SK-N-SH (cell line): ENCODE measurements at regions not wholly inside any gene's neighbourhood (a gene's known extent, or its start where the extent isn't known, plus 50 kb on each side); places are given as distances from the start of the nearest gene placed in this dataset.

Experiments used
- CTCF ChIA-PET: fragments of 300-600, 350-600 bp; formaldehyde crosslinking; extraction: SDS; loops from one replicate; lab custom pipeline; 2021; lab: Yijun Ruan, JAX
- POLR2A ChIA-PET: fragments of 350-600 bp; sonication (Branson Sonifier 250); formaldehyde crosslinking; extraction: SDS; loops from one replicate; lab custom pipeline; 2020; ENCODE audit warnings: antibody characterized with exemption, inconsistent platforms; lab: Yijun Ruan, JAX
- DNase-seq: peaks from one replicate; pipeline ENCODE4 v3.0.0; 2012
- H2AFZ ChIP-seq: fragments of 200-600 bp; sonication (generic); 2 replicates; pipeline ENCODE4 v1.8.1; 2016; ENCODE audit warnings: antibody characterized with exemption, mild to moderate bottlenecking, low read depth
- H3F3A ChIP-seq: fragments of 200-600 bp; sonication (generic); replicated peaks from 2 replicates; pipeline ENCODE3; 2016; ENCODE audit warnings: antibody characterized with exemption, mild to moderate bottlenecking; ENCODE audit not compliant: insufficient read depth
- H3K27ac ChIP-seq, 2 experiments: fragments of 200-500 bp in 1 of 2; fragments of 200-600 bp in 1 of 2; sonication (Bioruptor generic) in 1 of 2; sonication (generic), shearing (Covaris generic) in 1 of 2; 2 replicates each; pipeline versions ENCODE4 v1.5.1 to v1.6.1; 2014 to 2016; ENCODE audit warnings: low read depth in 2 of 2, inconsistent platforms in 1 of 2, low read length in 1 of 2, mild to moderate bottlenecking in 1 of 2, mixed read lengths in 1 of 2
- H3K27me3 ChIP-seq: fragments of 200-600 bp; sonication (generic), shearing (Covaris generic); 2 replicates; pipeline ENCODE4 v1.6.1; 2016; ENCODE audit warnings: mixed run types; ENCODE audit not compliant: insufficient read depth
- H3K36me3 ChIP-seq, 2 experiments: fragments of 200-500 bp in 1 of 2; fragments of 200-600 bp in 1 of 2; sonication (Bioruptor generic) in 1 of 2; sonication (generic) in 1 of 2; replicated peaks in 1 of 2; 2 replicates each; pipeline versions ENCODE3 to v1.5.1; 2014 to 2016; ENCODE audit warnings: low read length in 1 of 2, mild to moderate bottlenecking in 1 of 2; ENCODE audit not compliant: insufficient read depth in 2 of 2, control insufficient read depth in 1 of 2
- H3K4me1 ChIP-seq, 2 experiments: fragments of 200-500 bp in 1 of 2; fragments of 200-600 bp in 1 of 2; sonication (Bioruptor generic) in 1 of 2; sonication (generic), shearing (Covaris generic) in 1 of 2; 2 replicates each; pipeline versions ENCODE4 v1.5.1 to v1.6.1; 2014 to 2016; ENCODE audit warnings: low read depth in 1 of 2, low read length in 1 of 2, mixed run types in 1 of 2; ENCODE audit not compliant: insufficient read depth in 2 of 2, control insufficient read depth in 1 of 2
- H3K4me2 ChIP-seq: fragments of 200-600 bp; sonication (generic), shearing (Covaris generic); 2 replicates; pipeline ENCODE4 v1.6.1; 2017; ENCODE audit warnings: mixed run types
- H3K4me3 ChIP-seq, 2 experiments: fragments of 200-500 bp in 1 of 2; fragments of 200-600 bp in 1 of 2; sonication (Bioruptor generic) in 1 of 2; sonication (generic), shearing (Covaris generic) in 1 of 2; 2 replicates each; pipeline versions ENCODE4 v1.5.1 to v1.8.1; 2014 to 2016; ENCODE audit warnings: low read depth in 2 of 2, inconsistent platforms in 1 of 2, low read length in 1 of 2, mild to moderate bottlenecking in 1 of 2, mixed read lengths in 1 of 2, moderate library complexity in 1 of 2
- H3K79me2 ChIP-seq: fragments of 200-600 bp; sonication (generic); 2 replicates; pipeline ENCODE4 v1.8.1; 2017; ENCODE audit warnings: mild to moderate bottlenecking; ENCODE audit not compliant: insufficient read depth
- H3K9ac ChIP-seq: fragments of 200-600 bp; sonication (generic); 2 replicates; pipeline ENCODE4 v1.6.1; 2017; ENCODE audit warnings: mixed run types
- H3K9me2 ChIP-seq: fragments of 200-600 bp; sonication (generic); 2 replicates; pipeline ENCODE4 v1.6.1; 2017; ENCODE audit warnings: mixed run types
- H3K9me3 ChIP-seq: fragments of 200-600 bp; sonication (generic); 2 replicates; pipeline ENCODE4 v1.6.1; 2017; ENCODE audit warnings: mixed run types, mild to moderate bottlenecking, moderate library complexity
- H4K20me1 ChIP-seq: fragments of 200-600 bp; sonication (generic); 2 replicates; pipeline ENCODE4 v1.6.1; 2017; ENCODE audit warnings: mild to moderate bottlenecking, mixed run types; ENCODE audit not compliant: insufficient read depth
- FOSL2 ChIP-seq: IDR thresholded peaks from 2 replicates; pipeline ENCODE4 v1.4.0; 2012; ENCODE audit warnings: low read depth, mild to moderate bottlenecking, moderate library complexity, borderline replicate concordance
- FOXM1 ChIP-seq: IDR thresholded peaks from 2 replicates; pipeline ENCODE4 v1.4.0; 2012; ENCODE audit warnings: low read depth, mild to moderate bottlenecking
- MXI1 ChIP-seq: IDR thresholded peaks from 2 replicates; pipeline ENCODE4 v1.6.1; 2012; ENCODE audit warnings: mild to moderate bottlenecking, low read depth, low read length, improper control_type of control experiment
- NFIC ChIP-seq: IDR thresholded peaks from 2 replicates; pipeline ENCODE4 v1.4.0; 2012; ENCODE audit warnings: borderline replicate concordance
- NRF1 ChIP-seq: IDR thresholded peaks from 2 replicates; pipeline ENCODE4 v1.6.1; 2012; ENCODE audit warnings: low read depth, mild to moderate bottlenecking, low read length
- RCOR1 ChIP-seq: fragments of 150-350 bp; IDR thresholded peaks from 2 replicates; pipeline ENCODE4 v1.6.1; 2017; ENCODE audit warnings: antibody characterized with exemption, low read length
- RXRA ChIP-seq: IDR thresholded peaks from 2 replicates; pipeline ENCODE4 v1.4.0; 2012; ENCODE audit warnings: low read depth, mild to moderate bottlenecking, borderline replicate concordance
- SIN3A ChIP-seq: IDR thresholded peaks from 2 replicates; pipeline ENCODE4 v1.6.1; 2012; ENCODE audit warnings: low read depth, mild to moderate bottlenecking, low read length, moderate library complexity, borderline replicate concordance
- SMC3 ChIP-seq: IDR thresholded peaks from 2 replicates; pipeline ENCODE4 v1.6.1; 2012; ENCODE audit warnings: low read depth, low read length, improper control_type of control experiment
- TEAD4 ChIP-seq: IDR thresholded peaks from 2 replicates; pipeline ENCODE4 v1.4.0; 2012; ENCODE audit warnings: mild to moderate bottlenecking, borderline replicate concordance; ENCODE audit not compliant: insufficient read depth
- YY1 ChIP-seq: IDR thresholded peaks from 2 replicates; pipeline ENCODE4 v1.4.0; 2012; ENCODE audit warnings: low read depth, mild to moderate bottlenecking
- WGBS: methylation state at CpG from one replicate; pipeline ENCODE4 v1.1.6; 2017; ENCODE audit warnings: low lambda C conversion rate; 5-methylcytosine and 5-hydroxymethylcytosine counted together
- TF ChIP-seq, protein P1 (sequence below): IDR thresholded peaks from 2 replicates; pipeline ENCODE4 v1.4.0; 2012; ENCODE audit warnings: low read depth, borderline replicate concordance
- TF ChIP-seq, protein P2 (sequence below): IDR thresholded peaks from 2 replicates; pipeline ENCODE4 v1.6.1; 2012; ENCODE audit warnings: mild to moderate bottlenecking, low read depth, low read length, moderate library complexity
- TF ChIP-seq, protein P3 (sequence below): IDR thresholded peaks from 2 replicates; pipeline ENCODE4 v1.4.0; 2012; ENCODE audit warnings: low read depth
- TF ChIP-seq, protein P4 (sequence below): fragments of 150-350 bp; IDR thresholded peaks from 2 replicates; pipeline ENCODE4 v1.6.1; 2016; ENCODE audit warnings: mild to moderate bottlenecking, low read depth, low read length
- TF ChIP-seq, protein P5 (sequence below): fragments of 150-350 bp; IDR thresholded peaks from 2 replicates; pipeline ENCODE4 v1.6.1; 2017; ENCODE audit warnings: antibody characterized with exemption, low read length, low read depth, borderline replicate concordance

DNA sequence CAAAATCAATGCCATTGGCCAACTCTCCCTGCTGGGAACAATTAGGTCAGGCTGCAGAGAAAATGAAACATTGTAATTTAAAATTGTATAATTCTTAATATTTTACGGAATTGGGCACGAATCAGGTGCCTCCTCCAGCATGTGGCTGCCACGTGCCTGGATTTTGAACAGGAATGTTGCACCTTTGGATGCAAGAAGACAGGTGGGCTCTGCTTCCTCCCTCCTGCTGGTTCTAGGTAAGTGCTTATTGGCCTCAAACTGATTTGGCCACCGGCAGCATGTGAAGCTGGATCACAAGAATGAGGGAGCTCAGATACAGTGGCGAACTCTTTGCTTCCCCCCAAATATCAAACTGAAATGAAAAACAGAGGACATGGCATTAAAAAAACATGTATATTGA lies 1559.9 kb upstream of the FLRT2 start:
- no peak for DNase-seq
- Histone ChIP-seq H3K4me2 (no peak overlapping the region), H3F3A (no peaks in the 10 kb centered on the region), H3K4me3 (no peak overlapping the region), H4K20me1 (no peaks in the 10 kb centered on the region), H3K27ac (no peak overlapping the region), H3K27me3 (no peaks in the 10 kb centered on the region), H3K4me1 (no peaks in the 10 kb centered on the region), H2AFZ (no peak overlapping the region), H3K9ac (no peak overlapping the region), H3K36me3 (no peaks in the 10 kb centered on the region), H3K79me2 (no peaks in the 10 kb centered on the region), H3K9me2 (no peaks in the 10 kb centered on the region), H3K9me3 (no peaks in the 10 kb centered on the region)
- 14% methylated on average over 5 of the region's 5 CpGs for WGBS
- TF ChIP-seq SMC3 (no peak), FOXM1 (no peak), NFIC (no peak), RXRA (no peak), YY1 (no peak)
- TF ChIP-seq, protein P1, sequence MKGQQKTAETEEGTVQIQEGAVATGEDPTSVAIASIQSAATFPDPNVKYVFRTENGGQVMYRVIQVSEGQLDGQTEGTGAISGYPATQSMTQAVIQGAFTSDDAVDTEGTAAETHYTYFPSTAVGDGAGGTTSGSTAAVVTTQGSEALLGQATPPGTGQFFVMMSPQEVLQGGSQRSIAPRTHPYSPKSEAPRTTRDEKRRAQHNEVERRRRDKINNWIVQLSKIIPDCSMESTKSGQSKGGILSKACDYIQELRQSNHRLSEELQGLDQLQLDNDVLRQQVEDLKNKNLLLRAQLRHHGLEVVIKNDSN = no peak
- TF ChIP-seq, protein P2, sequence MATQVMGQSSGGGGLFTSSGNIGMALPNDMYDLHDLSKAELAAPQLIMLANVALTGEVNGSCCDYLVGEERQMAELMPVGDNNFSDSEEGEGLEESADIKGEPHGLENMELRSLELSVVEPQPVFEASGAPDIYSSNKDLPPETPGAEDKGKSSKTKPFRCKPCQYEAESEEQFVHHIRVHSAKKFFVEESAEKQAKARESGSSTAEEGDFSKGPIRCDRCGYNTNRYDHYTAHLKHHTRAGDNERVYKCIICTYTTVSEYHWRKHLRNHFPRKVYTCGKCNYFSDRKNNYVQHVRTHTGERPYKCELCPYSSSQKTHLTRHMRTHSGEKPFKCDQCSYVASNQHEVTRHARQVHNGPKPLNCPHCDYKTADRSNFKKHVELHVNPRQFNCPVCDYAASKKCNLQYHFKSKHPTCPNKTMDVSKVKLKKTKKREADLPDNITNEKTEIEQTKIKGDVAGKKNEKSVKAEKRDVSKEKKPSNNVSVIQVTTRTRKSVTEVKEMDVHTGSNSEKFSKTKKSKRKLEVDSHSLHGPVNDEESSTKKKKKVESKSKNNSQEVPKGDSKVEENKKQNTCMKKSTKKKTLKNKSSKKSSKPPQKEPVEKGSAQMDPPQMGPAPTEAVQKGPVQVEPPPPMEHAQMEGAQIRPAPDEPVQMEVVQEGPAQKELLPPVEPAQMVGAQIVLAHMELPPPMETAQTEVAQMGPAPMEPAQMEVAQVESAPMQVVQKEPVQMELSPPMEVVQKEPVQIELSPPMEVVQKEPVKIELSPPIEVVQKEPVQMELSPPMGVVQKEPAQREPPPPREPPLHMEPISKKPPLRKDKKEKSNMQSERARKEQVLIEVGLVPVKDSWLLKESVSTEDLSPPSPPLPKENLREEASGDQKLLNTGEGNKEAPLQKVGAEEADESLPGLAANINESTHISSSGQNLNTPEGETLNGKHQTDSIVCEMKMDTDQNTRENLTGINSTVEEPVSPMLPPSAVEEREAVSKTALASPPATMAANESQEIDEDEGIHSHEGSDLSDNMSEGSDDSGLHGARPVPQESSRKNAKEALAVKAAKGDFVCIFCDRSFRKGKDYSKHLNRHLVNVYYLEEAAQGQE = no peak
- ChIA-PET POLR2A (no interaction called here), CTCF (no interaction called here)

DNA sequence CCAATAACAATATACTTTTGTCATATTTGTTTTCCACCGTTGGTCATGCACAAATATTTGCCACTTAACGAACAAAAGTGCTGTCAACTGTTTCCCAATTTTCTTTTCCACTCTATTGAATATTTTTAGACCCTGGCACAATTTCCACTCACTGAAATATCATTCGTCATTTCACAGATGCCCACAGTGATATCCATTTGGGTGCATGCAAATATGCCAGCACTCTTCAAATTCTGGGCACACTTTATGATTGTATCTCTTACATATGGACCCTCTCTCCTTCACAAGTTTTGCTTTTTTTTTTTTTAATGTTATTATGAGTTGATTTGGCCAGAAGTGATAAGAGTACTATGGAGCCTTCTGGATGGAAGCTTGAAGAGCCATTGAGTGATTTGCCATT lies 1557.3 kb upstream of the FLRT2 start:
- CTCF ChIA-PET = no interaction called here
- H3K4me1 ChIP-seq = no peaks in the 10 kb centered on the region; a peak in 1 of 4 replicates
- WGBS = 2% methylated on average over 3 of the region's 3 CpGs

More for the DNA sequence above, 1557.3 kb upstream of the FLRT2 start:
- no peaks in the 10 kb centered on the region for H3F3A ChIP-seq
- POLR2A ChIA-PET = no interaction called here
- no peaks in the 10 kb centered on the region for H3K9me3 ChIP-seq
- no peaks in the 10 kb centered on the region for H3K27me3 ChIP-seq
- H3K9me2 ChIP-seq = no peaks in the 10 kb centered on the region
- no peak overlapping the region for H3K27ac ChIP-seq
- H3K36me3 ChIP-seq = no peaks in the 10 kb centered on the region
- H3K4me3 ChIP-seq = no peak overlapping the region
- no peak overlapping the region for H3K9ac ChIP-seq
- H3K79me2 ChIP-seq = no peaks in the 10 kb centered on the region
- no peak overlapping the region for H2AFZ ChIP-seq
- TF ChIP-seq MXI1 (no peak), NRF1 (no peak), RCOR1 (no peak), FOSL2 (no peak), TEAD4 (no peak), YY1 (no peak), SIN3A (no peak), SMC3 (no peak), RXRA (no peak)
- TF ChIP-seq, protein P3, sequence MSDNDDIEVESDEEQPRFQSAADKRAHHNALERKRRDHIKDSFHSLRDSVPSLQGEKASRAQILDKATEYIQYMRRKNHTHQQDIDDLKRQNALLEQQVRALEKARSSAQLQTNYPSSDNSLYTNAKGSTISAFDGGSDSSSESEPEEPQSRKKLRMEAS = no peak
- TF ChIP-seq, protein P4, sequence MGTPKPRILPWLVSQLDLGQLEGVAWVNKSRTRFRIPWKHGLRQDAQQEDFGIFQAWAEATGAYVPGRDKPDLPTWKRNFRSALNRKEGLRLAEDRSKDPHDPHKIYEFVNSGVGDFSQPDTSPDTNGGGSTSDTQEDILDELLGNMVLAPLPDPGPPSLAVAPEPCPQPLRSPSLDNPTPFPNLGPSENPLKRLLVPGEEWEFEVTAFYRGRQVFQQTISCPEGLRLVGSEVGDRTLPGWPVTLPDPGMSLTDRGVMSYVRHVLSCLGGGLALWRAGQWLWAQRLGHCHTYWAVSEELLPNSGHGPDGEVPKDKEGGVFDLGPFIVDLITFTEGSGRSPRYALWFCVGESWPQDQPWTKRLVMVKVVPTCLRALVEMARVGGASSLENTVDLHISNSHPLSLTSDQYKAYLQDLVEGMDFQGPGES = no peak
- TF ChIP-seq, protein P1 = no peak
- TF ChIP-seq, protein P5, sequence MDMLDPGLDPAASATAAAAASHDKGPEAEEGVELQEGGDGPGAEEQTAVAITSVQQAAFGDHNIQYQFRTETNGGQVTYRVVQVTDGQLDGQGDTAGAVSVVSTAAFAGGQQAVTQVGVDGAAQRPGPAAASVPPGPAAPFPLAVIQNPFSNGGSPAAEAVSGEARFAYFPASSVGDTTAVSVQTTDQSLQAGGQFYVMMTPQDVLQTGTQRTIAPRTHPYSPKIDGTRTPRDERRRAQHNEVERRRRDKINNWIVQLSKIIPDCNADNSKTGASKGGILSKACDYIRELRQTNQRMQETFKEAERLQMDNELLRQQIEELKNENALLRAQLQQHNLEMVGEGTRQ = no peak
- no peak overlapping the region for H3K4me2 ChIP-seq
- DNase-seq = no peak
- no peaks in the 10 kb centered on the region for H4K20me1 ChIP-seq
